ENCODE measurements at regions not wholly inside any gene's neighbourhood (a gene's known extent, or its start where the extent isn't known, plus 50 kb on each side); places are given as distances from the start of the nearest gene placed in this dataset.

- DNase-seq (ENCODE audit: low read depth) = no peak
These were observed 51.3 kb upstream of the DRD2 start for GRCh38 chr11:113526521-113526920.

Measured in activated T-helper 9 cell treated with anti-CD3 and anti-CD28 coated beads, Interleukin-2, amount 50 U/mL, for 16 hours (primary cell).